GM19035 (cell line): ENCODE measurements at regions not wholly inside any gene's neighbourhood (a gene's known extent, or its start where the extent isn't known, plus 50 kb on each side); places are given as distances from the start of the nearest gene placed in this dataset.
"Not testable (repeated sequence)": the region's sequence is repeated elsewhere in the genome, so short reads cannot be mapped to it uniquely, and the experiment has no call there.

Experiments used
- ATAC-seq: cut with Tn5 transposase; IDR thresholded peaks from one replicate; pipeline ENCODE4 v1.9.1; 2021; ENCODE audit not compliant: unreplicated experiment

- no peak for ATAC-seq
Observed at GRCh38 chr10:90020506-90020905, 319.1 kb downstream of the KIF20B start.

DNA sequence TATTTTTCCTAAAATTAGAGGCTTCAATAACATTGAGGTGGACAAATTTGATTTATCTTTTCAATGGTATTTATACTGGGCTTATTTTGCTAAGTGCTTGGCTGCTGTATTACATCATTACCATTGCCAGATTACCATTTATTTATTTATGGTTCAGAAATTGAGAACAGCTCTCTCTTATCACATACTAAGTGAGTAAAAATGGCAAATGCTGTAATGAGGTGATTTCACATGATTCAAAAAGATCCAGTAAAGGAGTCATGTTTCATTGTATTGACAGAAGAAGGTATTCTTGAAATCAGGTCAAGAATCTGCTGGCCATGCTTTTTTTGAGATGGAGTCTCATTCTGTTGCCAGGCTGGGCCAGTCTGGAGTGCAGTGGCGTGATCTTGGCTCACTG is 322.6 kb downstream of the KIF20B start:
- ATAC-seq, result no peak

GRCh38 chr10:90028312-90028711 is 326.9 kb downstream of the KIF20B start:
- ATAC-seq, result no peak

DNA sequence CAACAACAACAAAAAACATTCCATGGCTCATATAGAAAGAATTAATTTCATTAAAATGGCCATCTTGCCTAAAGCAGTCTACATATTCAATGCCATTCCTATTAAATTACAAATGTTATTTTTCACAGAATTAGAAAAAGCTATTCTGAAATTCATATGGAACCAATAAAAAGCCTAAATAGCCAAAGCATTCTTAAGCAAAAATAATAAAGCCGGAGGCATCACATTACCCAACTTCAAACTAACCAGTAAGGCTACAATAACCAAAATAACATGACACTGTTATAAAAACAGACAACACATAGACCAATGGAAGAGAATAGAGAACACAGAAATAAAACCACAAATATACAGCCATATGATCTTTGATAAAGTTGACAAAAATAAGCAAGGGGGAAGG is 330.4 kb downstream of the KIF20B start:
- ATAC-seq, result no peak

- ATAC-seq, result no peak
Observed at GRCh38 chr10:90032519-90032918, 331.1 kb downstream of the KIF20B start.

DNA sequence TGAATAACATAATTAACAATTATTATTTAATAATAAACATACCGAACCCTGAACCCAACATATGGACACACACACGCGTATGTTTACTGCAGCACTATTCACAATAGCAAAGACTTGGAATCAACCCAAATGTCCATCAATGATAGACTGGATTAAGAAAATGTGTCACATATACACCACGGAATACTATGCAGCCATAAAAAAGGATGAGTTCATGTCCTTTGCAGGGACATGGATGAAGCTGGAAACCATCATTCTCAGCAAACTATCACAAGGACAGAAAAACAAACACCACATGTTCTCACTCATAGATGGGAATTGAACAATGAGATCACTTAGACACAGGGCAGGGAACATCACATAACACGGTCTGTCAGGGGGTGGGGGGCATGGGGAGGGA is 333.5 kb downstream of the KIF20B start:
- ATAC-seq, result not testable (repeated sequence)

GRCh38 chr10:90041585-90041984 is 340.2 kb downstream of the KIF20B start:
- no peak for ATAC-seq

- no peak for ATAC-seq
Observed at GRCh38 chr10:90042075-90042474, 340.7 kb downstream of the KIF20B start.

- ATAC-seq, result peak; percentile 85
Observed at GRCh38 chr10:90047243-90047729, 345.9 kb downstream of the KIF20B start.

- no peak for ATAC-seq
Observed at GRCh38 chr10:90051053-90051452, 349.7 kb downstream of the KIF20B start.

- no peak for ATAC-seq
Observed at GRCh38 chr10:90051474-90051873, 350.1 kb downstream of the KIF20B start.

DNA sequence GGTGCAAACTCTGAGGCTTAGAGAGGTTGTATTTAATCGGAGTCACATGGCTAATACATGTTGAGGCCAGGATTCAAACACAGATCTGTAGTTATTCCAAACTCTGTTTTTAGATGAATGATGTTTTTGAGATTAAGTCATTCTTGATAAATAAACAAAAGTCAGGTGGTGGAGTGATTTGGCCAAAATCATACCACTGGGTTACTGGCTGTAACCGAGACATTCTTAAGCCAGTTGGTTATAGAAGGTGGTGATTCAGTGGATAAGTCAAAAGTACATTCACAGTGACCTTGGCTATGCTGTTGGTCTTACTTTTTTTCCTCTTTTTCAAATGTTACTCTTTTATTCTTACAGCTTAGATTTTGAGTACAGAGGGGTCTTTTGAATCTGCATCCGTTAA is 361.4 kb downstream of the KIF20B start:
- ATAC-seq, result no peak

GRCh38 chr10:90064295-90064694 is 362.9 kb downstream of the KIF20B start:
- no peak for ATAC-seq

DNA sequence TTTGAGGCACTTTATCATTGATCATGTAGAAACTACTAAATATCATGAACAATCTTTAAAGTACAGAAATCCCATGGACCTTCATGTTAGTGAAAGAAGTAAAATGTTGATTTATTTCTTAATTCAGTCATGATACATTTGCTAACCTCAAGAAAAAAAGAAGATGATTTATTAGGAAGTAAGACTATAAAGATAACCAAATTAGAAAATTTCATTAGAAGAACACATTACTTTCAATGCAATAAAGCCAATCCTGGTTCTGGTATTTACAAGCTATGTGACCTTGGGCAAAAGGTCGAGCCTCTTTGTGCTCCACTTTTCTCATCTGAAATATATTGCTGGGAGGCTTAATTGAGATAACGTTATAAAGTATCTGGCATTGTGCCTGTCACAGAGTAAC is 365.0 kb downstream of the KIF20B start:
- no peak for ATAC-seq

DNA sequence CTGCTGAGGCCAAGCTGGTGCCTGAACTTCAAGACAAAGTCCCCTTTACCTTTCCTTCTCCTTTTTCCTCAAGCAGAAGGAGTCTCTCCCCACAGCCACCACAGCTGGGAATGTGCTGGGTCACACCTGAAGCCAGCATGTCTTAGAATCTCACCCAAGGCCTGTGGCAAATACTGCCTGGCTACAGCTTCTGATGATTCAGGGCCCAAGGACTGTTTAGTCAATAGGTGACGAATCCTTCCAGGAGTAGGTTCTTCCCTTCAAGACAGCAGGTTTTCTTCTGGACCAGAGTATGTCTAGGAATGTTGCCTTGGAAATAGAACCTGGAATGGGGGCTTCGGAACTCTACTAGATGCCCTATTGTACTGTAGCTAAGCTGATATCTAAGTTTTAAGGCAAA is 374.6 kb downstream of the KIF20B start:
- ATAC-seq, result no peak

GRCh38 chr10:90079819-90080218 is 378.4 kb downstream of the KIF20B start:
- ATAC-seq, result no peak

- not testable (repeated sequence) for ATAC-seq
Observed at GRCh38 chr10:90086606-90087190, 385.3 kb downstream of the KIF20B start.

DNA sequence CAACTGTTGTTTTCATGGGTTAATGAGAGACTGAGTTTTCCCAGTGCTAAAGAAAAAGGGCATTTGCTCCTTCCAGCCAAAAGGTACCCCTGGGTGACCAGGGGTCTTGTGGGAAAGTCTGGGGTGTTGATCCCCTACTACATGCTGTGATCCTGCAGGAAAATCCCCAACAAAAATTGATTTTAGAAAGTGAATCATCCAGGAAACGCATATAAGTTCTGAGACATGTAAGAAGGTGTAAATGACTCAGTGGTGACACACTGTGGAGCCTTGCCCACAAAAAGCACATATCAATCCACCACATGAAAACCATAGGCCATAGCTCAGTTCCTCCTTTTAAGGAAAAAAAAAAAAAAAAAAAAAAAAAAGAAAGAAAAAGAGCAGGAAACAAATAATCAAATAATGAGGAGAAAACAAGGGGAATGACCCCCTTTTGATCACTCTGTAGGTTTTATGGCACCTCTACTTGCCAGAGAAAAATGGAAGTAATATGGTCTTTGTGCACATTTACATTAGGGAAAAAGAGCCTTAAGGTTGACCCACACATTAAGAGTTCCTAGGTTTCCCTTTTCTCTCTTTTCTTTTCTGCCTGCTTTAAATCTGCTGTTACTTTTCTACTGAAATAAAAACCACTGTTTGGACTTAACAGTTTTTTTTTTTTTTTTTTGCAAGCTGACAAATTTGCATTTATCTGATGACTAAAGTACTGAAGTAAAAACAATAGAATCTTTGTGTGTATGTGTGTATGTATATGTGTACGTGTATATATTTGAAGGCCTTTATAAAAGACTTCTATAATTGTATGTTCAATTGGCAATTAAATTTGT is 386.0 kb downstream of the KIF20B start:
- peak; percentile 100 for ATAC-seq

GRCh38 chr10:90088024-90088317 is 386.6 kb downstream of the KIF20B start:
- no peak for ATAC-seq

DNA sequence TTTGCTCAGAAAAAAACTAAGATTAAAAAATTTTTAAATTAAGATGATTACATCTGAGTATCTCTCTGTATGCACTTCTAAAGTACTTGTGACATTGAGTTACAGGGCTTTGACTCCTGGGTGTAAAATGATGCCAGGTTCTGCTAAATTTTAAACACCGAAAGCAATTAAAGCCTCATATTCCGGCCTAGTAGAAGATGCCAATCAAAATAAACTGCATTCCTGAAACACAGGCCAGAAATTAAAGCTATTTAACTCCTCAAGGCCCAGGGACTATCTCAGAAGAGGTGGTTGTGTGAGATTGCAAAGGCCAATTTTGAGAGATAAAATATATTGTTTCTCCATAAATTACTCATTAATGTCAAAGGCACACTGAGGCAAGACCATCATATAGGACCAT is 388.3 kb downstream of the KIF20B start:
- ATAC-seq, result no peak

DNA sequence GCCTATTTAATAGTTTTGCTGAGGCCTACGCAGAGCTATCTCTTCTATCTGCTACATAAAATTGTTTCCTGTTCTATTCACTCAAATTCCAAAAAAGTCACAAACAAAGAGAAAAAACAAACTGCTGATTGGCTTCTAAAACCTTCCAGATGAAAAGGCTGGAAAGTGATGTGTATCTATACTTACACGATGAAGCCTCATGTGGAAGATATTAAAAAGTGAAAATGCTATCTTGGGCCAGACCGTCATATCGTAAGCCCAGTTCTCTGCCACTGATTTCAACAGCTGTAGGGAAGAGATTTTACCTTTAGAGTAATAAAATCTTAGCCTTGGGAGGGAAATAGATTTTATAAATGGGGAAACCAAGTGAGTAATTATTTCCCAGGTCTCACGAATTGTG is 394.8 kb downstream of the KIF20B start:
- no peak for ATAC-seq

GRCh38 chr10:90107581-90107980 is 406.2 kb downstream of the KIF20B start:
- ATAC-seq, result not testable (repeated sequence)

- no peak for ATAC-seq
Observed at GRCh38 chr10:90111671-90112070, 410.3 kb downstream of the KIF20B start.
